ENCODE measurements at regions not wholly inside any gene's neighbourhood (a gene's known extent, or its start where the extent isn't known, plus 50 kb on each side); places are given as distances from the start of the nearest gene placed in this dataset.

GRCh38 chr16:86800894-86801293 lies 222.5 kb downstream of the FOXL1 start:
- Histone ChIP-seq H3K9me3 (ENCODE audit: insufficient read depth, low read depth, low read length) (no peaks in the 10 kb centered on the region), H2AFZ (ENCODE audit: low read depth, low read length) (no peak overlapping the region), H3K27me3 (ENCODE audit: insufficient read depth, low read length) (no peaks in the 10 kb centered on the region), H3K79me2 (ENCODE audit: insufficient read depth, low read length) (no peaks in the 10 kb centered on the region), H4K20me1 (ENCODE audit: insufficient read depth, low read length) (no peaks in the 10 kb centered on the region), H3K9ac (ENCODE audit: low read length) (no peak overlapping the region), H3K4me1 (ENCODE audit: insufficient read depth, low read length) (peaks cover 7% of the 10 kb centered on the region), H3K27ac (ENCODE audit: low read depth, low read length) (no peak overlapping the region), H3K4me2 (ENCODE audit: low read length) (no peak overlapping the region), H3K36me3 (ENCODE audit: insufficient read depth, low read length) (no peaks in the 10 kb centered on the region), H3K4me3 (ENCODE audit: insufficient read depth, low read depth, low read length) (no peak overlapping the region)
- Mint-ChIP-seq H3K9me3 (ENCODE audit: unreplicated experiment) (no peaks in the 10 kb centered on the region), H3K4me3 (ENCODE audit: unreplicated experiment) (no peak overlapping the region), H3K27ac (ENCODE audit: unreplicated experiment) (no peak overlapping the region), H3K27me3 (ENCODE audit: low read depth, unreplicated experiment) (peaks cover 14% of the 10 kb centered on the region), H3K4me1 (ENCODE audit: low read depth, unreplicated experiment) (peaks cover 12% of the 10 kb centered on the region), H3K36me3 (ENCODE audit: low read depth, unreplicated experiment) (no peaks in the 10 kb centered on the region)
- no peak for FAIRE-seq
- TF ChIP-seq EZH2 (IDR thresholded peaks at IDR 0.05; ENCODE audit: insufficient read depth, low read length) = no peak
- TF ChIP-seq CTCF (IDR thresholded peaks at IDR 0.05; ENCODE audit: insufficient read depth, low read depth, low read length) = no peak
- no peak for DNase-seq (ENCODE audit: low read depth)

GRCh38 chr16:86802013-86802412 lies 223.7 kb downstream of the FOXL1 start:
- no peak overlapping the region for H3K4me2 ChIP-seq (ENCODE audit: low read length)
- DNase-seq (ENCODE audit: low read depth) (no peak), FAIRE-seq (no peak)
- no peak overlapping the region for H3K9ac ChIP-seq (ENCODE audit: low read length)
- no peak overlapping the region for H2AFZ ChIP-seq (ENCODE audit: low read depth, low read length)
- no peaks in the 10 kb centered on the region for H3K27me3 ChIP-seq (ENCODE audit: insufficient read depth, low read length)
- H3K9me3 ChIP-seq (ENCODE audit: insufficient read depth, low read depth, low read length) = no peaks in the 10 kb centered on the region
- H3K4me1 ChIP-seq (ENCODE audit: insufficient read depth, low read length) = peaks cover 8% of the 10 kb centered on the region
- H3K4me3 ChIP-seq (ENCODE audit: insufficient read depth, low read depth, low read length) = no peak overlapping the region
- H4K20me1 ChIP-seq (ENCODE audit: insufficient read depth, low read length) = no peaks in the 10 kb centered on the region
- no peaks in the 10 kb centered on the region for H3K36me3 ChIP-seq (ENCODE audit: insufficient read depth, low read length)
- no peak for TF ChIP-seq EZH2 (IDR thresholded peaks at IDR 0.05; ENCODE audit: insufficient read depth, low read length)
- TF ChIP-seq CTCF (IDR thresholded peaks at IDR 0.05; ENCODE audit: insufficient read depth, low read depth, low read length) = no peak
- no peaks in the 10 kb centered on the region for H3K9me3 Mint-ChIP-seq (ENCODE audit: unreplicated experiment)
- H3K4me3 Mint-ChIP-seq (ENCODE audit: unreplicated experiment) = no peak overlapping the region
- no peak overlapping the region for H3K27ac Mint-ChIP-seq (ENCODE audit: unreplicated experiment)
- peaks cover 14% of the 10 kb centered on the region for H3K27me3 Mint-ChIP-seq (ENCODE audit: low read depth, unreplicated experiment)
- peaks cover 12% of the 10 kb centered on the region for H3K4me1 Mint-ChIP-seq (ENCODE audit: low read depth, unreplicated experiment)
- no peaks in the 10 kb centered on the region for H3K79me2 ChIP-seq (ENCODE audit: insufficient read depth, low read length)
- no peaks in the 10 kb centered on the region for H3K36me3 Mint-ChIP-seq (ENCODE audit: low read depth, unreplicated experiment)
- no peak overlapping the region for H3K27ac ChIP-seq (ENCODE audit: low read depth, low read length)

- no peak for DNase-seq (ENCODE audit: low read depth)
- Mint-ChIP-seq H3K27me3 (ENCODE audit: low read depth, unreplicated experiment) (peaks cover 17% of the 10 kb centered on the region), H3K27ac (ENCODE audit: unreplicated experiment) (no peak overlapping the region), H3K4me3 (ENCODE audit: unreplicated experiment) (no peak overlapping the region), H3K9me3 (ENCODE audit: unreplicated experiment) (no peaks in the 10 kb centered on the region), H3K4me1 (ENCODE audit: low read depth, unreplicated experiment) (peaks cover 11% of the 10 kb centered on the region), H3K36me3 (ENCODE audit: low read depth, unreplicated experiment) (no peaks in the 10 kb centered on the region)
- Histone ChIP-seq H3K9me3 (ENCODE audit: insufficient read depth, low read depth, low read length) (no peaks in the 10 kb centered on the region), H3K36me3 (ENCODE audit: insufficient read depth, low read length) (no peaks in the 10 kb centered on the region), H3K27me3 (ENCODE audit: insufficient read depth, low read length) (no peaks in the 10 kb centered on the region), H2AFZ (ENCODE audit: low read depth, low read length) (no peak overlapping the region), H3K4me1 (ENCODE audit: insufficient read depth, low read length) (peaks cover 19% of the 10 kb centered on the region), H3K4me2 (ENCODE audit: low read length) (no peak overlapping the region), H3K79me2 (ENCODE audit: insufficient read depth, low read length) (no peaks in the 10 kb centered on the region), H3K27ac (ENCODE audit: low read depth, low read length) (no peak overlapping the region), H3K9ac (ENCODE audit: low read length) (no peak overlapping the region), H3K4me3 (ENCODE audit: insufficient read depth, low read depth, low read length) (no peak overlapping the region), H4K20me1 (ENCODE audit: insufficient read depth, low read length) (no peaks in the 10 kb centered on the region)
- no peak for TF ChIP-seq CTCF (IDR thresholded peaks at IDR 0.05; ENCODE audit: insufficient read depth, low read depth, low read length)
- no peak for TF ChIP-seq EZH2 (IDR thresholded peaks at IDR 0.05; ENCODE audit: insufficient read depth, low read length)
- FAIRE-seq = no peak
These were observed 226.8 kb downstream of the FOXL1 start for GRCh38 chr16:86805188-86805587.

All from astrocyte (in vitro differentiated cells and primary cell).